Stimulated activated CD8-positive, alpha-beta memory T cell treated with anti-CD3 and anti-CD28 coated beads, Interleukin-7, amount 100 ng/mL, for 24 hours (primary cell): ENCODE measurements at regions not wholly inside any gene's neighbourhood (a gene's known extent, or its start where the extent isn't known, plus 50 kb on each side); places are given as distances from the start of the nearest gene placed in this dataset.
A peak's percentile ranks its signal among the peaks of the same experiment; 100 is the strongest.
"Not testable (repeated sequence)": the region's sequence is repeated elsewhere in the genome, so short reads cannot be mapped to it uniquely, and the experiment has no call there.

Experiments used
- DNase-seq: peaks from one replicate; pipeline ENCODE4 v3.0.0-alpha.2; 2020; ENCODE audit warnings: low read depth

GRCh38 chr14:99995700-99996356 is 69.4 kb upstream of the EVL start:
- DNase-seq: peak; percentile 26

GRCh38 chr14:99996951-99997571 is 68.2 kb upstream of the EVL start:
- no peak for DNase-seq

- not testable (repeated sequence) for DNase-seq
These were observed 64.8 kb upstream of the EVL start for GRCh38 chr14:100000398-100000797.

GRCh38 chr14:100004392-100004791 is 60.8 kb upstream of the EVL start:
- no peak for DNase-seq

- no peak for DNase-seq
These were observed 58.0 kb upstream of the EVL start for GRCh38 chr14:100007254-100007653.

- not testable (repeated sequence) for DNase-seq
These were observed 55.4 kb upstream of the EVL start for GRCh38 chr14:100009802-100010201.

GRCh38 chr14:100010679-100011078 is 54.5 kb upstream of the EVL start:
- DNase-seq: no peak

- DNase-seq: no peak
These were observed 53.4 kb upstream of the EVL start for GRCh38 chr14:100011628-100012325.

GRCh38 chr14:100012478-100013327 is 52.5 kb upstream of the EVL start:
- no peak for DNase-seq

GRCh38 chr14:100015251-100015655 is 50.0 kb upstream of the EVL start:
- DNase-seq: no peak
